Pancreas (tissue), 10 donors: ENCODE measurements at regions not wholly inside any gene's neighbourhood (a gene's known extent, or its start where the extent isn't known, plus 50 kb on each side); places are given as distances from the start of the nearest gene placed in this dataset.

ENCODE experiments used
- ATAC-seq, 4 donors: fragments of 200-7000 bp; cut with Tn5 transposase; one replicate each; pipeline versions ENCODE4 v1.8.0 to v1.9.1; 2020; ENCODE audit warnings: mild to moderate bottlenecking in 4 of 4, moderate library complexity in 4 of 4
- DNase-seq, 6 donors: peaks; one replicate each; pipeline ENCODE4 v3.0.0-alpha.2; 2020
- FAIRE-seq: peaks from 2 replicates; lab custom pipeline; 2012; peaks lifted over from hg19 to GRCh38; lab: Jason Lieb, UNC
- H3K27ac ChIP-seq, 4 donors: fragments of 200-600 bp; sonication (generic); 1 replicate in 3 of 4; 2 replicates in 1 of 4; pipeline versions ENCODE4 v1.5.0 to v1.8.0; 2020
- H3K27me3 ChIP-seq, 4 donors: fragments of 200-600 bp; one replicate each; pipeline ENCODE4 v1.8.0; 2021
- H3K36me3 ChIP-seq, 3 donors: fragments of 200-600 bp; sonication (generic) in 1 of 3; one replicate each; pipeline versions ENCODE4 v1.5.0 to v1.8.0; 2020 to 2021
- H3K4me1 ChIP-seq, 3 donors: fragments of 200-600 bp; one replicate each; pipeline ENCODE4 v1.8.0; 2021
- H3K4me3 ChIP-seq, 4 donors: fragments of 200-600 bp; sonication (generic) in 2 of 4; one replicate each; pipeline versions ENCODE4 v1.5.0 to v1.8.0; 2020 to 2021
- H3K9me3 ChIP-seq, 4 donors: fragments of 200-600 bp; one replicate each; pipeline ENCODE4 v1.8.0; 2021
- WGBS, 2 donors: extraction: QIAGEN DNeasy Blood & Tissue Kit; methylation state at CpG; one replicate each; pipeline ENCODE4 v1.1.7; 2013; 5-methylcytosine and 5-hydroxymethylcytosine counted together
- intact Hi-C, 3 donors: fragments of 100-400 bp; cut with DNase I; formaldehyde crosslinking; loops; one replicate each; pipeline versions ENCODE4 v1.11.1 to v1.14.2; 2022
- TF ChIP-seq, protein P1 (sequence below), 4 donors: fragments of 200-600 bp; sonication (generic) in 3 of 4; IDR thresholded peaks; one replicate each; pipeline versions ENCODE4 v1.5.0 to v1.8.0; 2021; ENCODE audit warnings: antibody characterized with exemption in 4 of 4
- donor health status: healthy with polysubstance abuse.
- donor health status: DM: no; HTN: no; CAD: no; lungs with moderate emphysema.
- donor health status: DM: no; HTN: no; CAD: no.
- donor health status: control.
- donor health status: control.
- donor health status: Bipolar disorder and iron deficiency.
- donor health status: DM: yes; HTN: yes; CAD: no.
- donor health status: DM: no; HTN: no; CAD: no.
- donor health status: DM: no; HTN: no; CAD: no.
- donor health status: DM: yes; HTN: yes; CAD: no.

- intact Hi-C loops: no loop called here
- WGBS, 2 donors: 49 to 59% methylated on average over 1 of the region's 1 CpG
- no peak overlapping the region for H3K27ac ChIP-seq
- ATAC-seq (no peak), DNase-seq (no peak), FAIRE-seq (no peak)
- H3K4me1 ChIP-seq: no peaks in the 10 kb centered on the region
- H3K36me3 ChIP-seq: no peaks in the 10 kb centered on the region
- H3K27me3 ChIP-seq: no peaks in the 10 kb centered on the region
- H3K9me3 ChIP-seq: no peaks in the 10 kb centered on the region
- H3K4me3 ChIP-seq: no peak overlapping the region
- TF ChIP-seq, protein P1, sequence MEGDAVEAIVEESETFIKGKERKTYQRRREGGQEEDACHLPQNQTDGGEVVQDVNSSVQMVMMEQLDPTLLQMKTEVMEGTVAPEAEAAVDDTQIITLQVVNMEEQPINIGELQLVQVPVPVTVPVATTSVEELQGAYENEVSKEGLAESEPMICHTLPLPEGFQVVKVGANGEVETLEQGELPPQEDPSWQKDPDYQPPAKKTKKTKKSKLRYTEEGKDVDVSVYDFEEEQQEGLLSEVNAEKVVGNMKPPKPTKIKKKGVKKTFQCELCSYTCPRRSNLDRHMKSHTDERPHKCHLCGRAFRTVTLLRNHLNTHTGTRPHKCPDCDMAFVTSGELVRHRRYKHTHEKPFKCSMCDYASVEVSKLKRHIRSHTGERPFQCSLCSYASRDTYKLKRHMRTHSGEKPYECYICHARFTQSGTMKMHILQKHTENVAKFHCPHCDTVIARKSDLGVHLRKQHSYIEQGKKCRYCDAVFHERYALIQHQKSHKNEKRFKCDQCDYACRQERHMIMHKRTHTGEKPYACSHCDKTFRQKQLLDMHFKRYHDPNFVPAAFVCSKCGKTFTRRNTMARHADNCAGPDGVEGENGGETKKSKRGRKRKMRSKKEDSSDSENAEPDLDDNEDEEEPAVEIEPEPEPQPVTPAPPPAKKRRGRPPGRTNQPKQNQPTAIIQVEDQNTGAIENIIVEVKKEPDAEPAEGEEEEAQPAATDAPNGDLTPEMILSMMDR (IDR thresholded peaks at IDR 0.05): no peak
Measured at GRCh38 chr10:108374991-108375390, 1210.5 kb upstream of the SORCS1 start.

DNA sequence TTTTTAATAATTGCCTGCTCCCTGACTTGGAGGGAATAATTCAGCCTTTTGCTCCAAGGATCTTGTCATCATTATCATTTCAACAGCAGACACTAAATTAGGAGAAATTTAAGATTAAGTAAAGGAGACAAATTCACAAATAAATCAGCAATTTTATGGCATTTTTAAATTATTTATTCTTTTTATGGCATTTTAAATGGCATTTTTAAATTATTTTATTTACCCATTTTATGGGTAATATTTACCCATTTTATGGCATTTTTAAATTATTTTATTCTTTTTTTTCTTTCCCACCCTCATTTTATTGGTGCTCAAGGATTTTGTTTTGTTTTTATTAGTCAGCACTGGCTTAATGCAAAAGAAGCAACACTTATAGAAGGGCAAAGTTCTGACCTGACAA, 1201.0 kb upstream of the SORCS1 start:
- Histone ChIP-seq H3K4me1 (no peaks in the 10 kb centered on the region), H3K27ac (no peak overlapping the region), H3K27me3 (no peaks in the 10 kb centered on the region), H3K9me3 (no peaks in the 10 kb centered on the region), H3K36me3 (no peaks in the 10 kb centered on the region), H3K4me3 (no peak overlapping the region)
- FAIRE-seq: no peak
- ATAC-seq: no peak
- intact Hi-C loops: no loop called here
- DNase-seq: no peak
- TF ChIP-seq, protein P1 (IDR thresholded peaks at IDR 0.05): no peak

GRCh38 chr10:108363576-108363975, 1199.1 kb upstream of the SORCS1 start:
- intact Hi-C loops: no loop called here
- Histone ChIP-seq H3K27me3 (no peaks in the 10 kb centered on the region), H3K27ac (no peak overlapping the region), H3K4me3 (no peak overlapping the region), H3K9me3 (no peaks in the 10 kb centered on the region), H3K36me3 (no peaks in the 10 kb centered on the region), H3K4me1 (no peaks in the 10 kb centered on the region)
- DNase-seq: no peak
- 54 to 74% methylated on average over 4 of the region's 4 CpGs for WGBS, 2 donors
- TF ChIP-seq, protein P1 (IDR thresholded peaks at IDR 0.05): no peak
- FAIRE-seq: no peak
- no peak for ATAC-seq

DNA sequence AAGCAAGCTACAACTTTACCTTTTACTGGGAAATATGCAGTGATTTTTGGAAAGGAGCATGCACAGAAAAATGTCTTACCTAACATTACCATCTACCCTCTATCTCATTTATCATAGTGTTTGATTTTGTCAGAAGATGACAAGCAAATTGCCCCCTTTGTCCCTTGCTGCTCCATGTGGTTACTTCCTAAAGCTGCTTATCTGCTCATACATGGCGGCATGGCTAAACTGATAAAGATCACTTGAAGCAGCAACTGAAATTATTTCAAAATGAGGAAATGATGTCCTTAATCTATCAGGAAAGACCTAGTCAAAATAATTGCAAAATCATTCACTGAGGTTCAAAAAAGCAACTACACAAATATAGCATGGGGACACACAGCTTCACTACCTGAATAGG, 1198.5 kb upstream of the SORCS1 start:
- Histone ChIP-seq H3K9me3 (no peaks in the 10 kb centered on the region), H3K4me1 (no peaks in the 10 kb centered on the region), H3K36me3 (no peaks in the 10 kb centered on the region), H3K4me3 (no peak overlapping the region), H3K27me3 (no peaks in the 10 kb centered on the region), H3K27ac (no peak overlapping the region)
- DNase-seq (no peak), FAIRE-seq (no peak), ATAC-seq (no peak)
- TF ChIP-seq, protein P1 (IDR thresholded peaks at IDR 0.05): no peak
- intact Hi-C loops: no loop called here
- 93 to 96% methylated on average over 1 of the region's 1 CpG for WGBS, 2 donors

DNA sequence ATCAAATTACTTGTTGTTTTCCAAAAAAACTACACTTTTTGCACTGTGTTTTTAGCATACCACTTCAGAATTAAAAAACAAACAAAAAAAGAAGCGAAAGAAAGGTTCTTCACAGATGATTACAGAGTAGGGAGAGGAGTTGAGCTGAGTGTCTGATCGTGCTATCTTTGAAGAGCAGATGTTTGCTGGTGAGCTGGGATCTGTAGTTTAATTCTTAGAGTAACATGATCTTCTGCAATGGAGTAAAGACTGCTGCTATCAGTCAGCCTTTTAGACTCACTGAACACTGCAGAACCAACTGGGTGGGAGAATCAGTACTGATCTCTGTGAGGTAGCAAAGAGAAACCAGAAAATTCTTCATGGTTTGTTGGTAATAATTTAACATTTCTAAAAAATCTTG, 1197.8 kb upstream of the SORCS1 start:
- no peaks in the 10 kb centered on the region for H3K9me3 ChIP-seq
- no peak for FAIRE-seq
- no peak overlapping the region for H3K4me3 ChIP-seq
- no peak for ATAC-seq
- H3K27me3 ChIP-seq: no peaks in the 10 kb centered on the region
- H3K27ac ChIP-seq: no peak overlapping the region
- no peak for DNase-seq
- TF ChIP-seq, protein P1 (IDR thresholded peaks at IDR 0.05): no peak
- intact Hi-C loops: no loop called here
- no peaks in the 10 kb centered on the region for H3K36me3 ChIP-seq
- no peaks in the 10 kb centered on the region for H3K4me1 ChIP-seq
- WGBS, 2 donors: 72 to 79% methylated on average over 2 of the region's 2 CpGs
